ENCODE measurements at regions not wholly inside any gene's neighbourhood (a gene's known extent, or its start where the extent isn't known, plus 50 kb on each side); places are given as distances from the start of the nearest gene placed in this dataset.

- TF ChIP-seq, protein P1, sequence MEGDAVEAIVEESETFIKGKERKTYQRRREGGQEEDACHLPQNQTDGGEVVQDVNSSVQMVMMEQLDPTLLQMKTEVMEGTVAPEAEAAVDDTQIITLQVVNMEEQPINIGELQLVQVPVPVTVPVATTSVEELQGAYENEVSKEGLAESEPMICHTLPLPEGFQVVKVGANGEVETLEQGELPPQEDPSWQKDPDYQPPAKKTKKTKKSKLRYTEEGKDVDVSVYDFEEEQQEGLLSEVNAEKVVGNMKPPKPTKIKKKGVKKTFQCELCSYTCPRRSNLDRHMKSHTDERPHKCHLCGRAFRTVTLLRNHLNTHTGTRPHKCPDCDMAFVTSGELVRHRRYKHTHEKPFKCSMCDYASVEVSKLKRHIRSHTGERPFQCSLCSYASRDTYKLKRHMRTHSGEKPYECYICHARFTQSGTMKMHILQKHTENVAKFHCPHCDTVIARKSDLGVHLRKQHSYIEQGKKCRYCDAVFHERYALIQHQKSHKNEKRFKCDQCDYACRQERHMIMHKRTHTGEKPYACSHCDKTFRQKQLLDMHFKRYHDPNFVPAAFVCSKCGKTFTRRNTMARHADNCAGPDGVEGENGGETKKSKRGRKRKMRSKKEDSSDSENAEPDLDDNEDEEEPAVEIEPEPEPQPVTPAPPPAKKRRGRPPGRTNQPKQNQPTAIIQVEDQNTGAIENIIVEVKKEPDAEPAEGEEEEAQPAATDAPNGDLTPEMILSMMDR (tag by site-specific recombination; IDR thresholded peaks at IDR 0.05): no peak
- no peak for TF ChIP-seq ZNF24 (tag by site-specific recombination; IDR thresholded peaks at IDR 0.05)
Measured at GRCh38 chr9:107733523-107733894, 243.9 kb upstream of the KLF4 start.
